Activated CD8-positive, alpha-beta T cell treated with anti-CD3 and anti-CD28 coated beads for 36 hours (primary cell): ENCODE measurements at regions not wholly inside any gene's neighbourhood (a gene's known extent, or its start where the extent isn't known, plus 50 kb on each side); places are given as distances from the start of the nearest gene placed in this dataset.

Source experiments
- ATAC-seq: fragments of 200-7000 bp; cut with Tn5 transposase; one replicate; pipeline ENCODE4 v1.10.0; 2021; ENCODE audit warnings: mild to moderate bottlenecking, moderate library complexity
- CTCF ChIA-PET: fragments of 350-600 bp; sonication (Branson Sonifier 250); formaldehyde crosslinking; loops from one replicate; lab custom pipeline; 2021; ENCODE audit warnings: antibody characterized with exemption; lab: Charles Lee
- POLR2A ChIA-PET: fragments of 350-600 bp; sonication (Branson Sonifier 250); formaldehyde crosslinking; loops from one replicate; lab custom pipeline; 2021; ENCODE audit warnings: antibody characterized with exemption; lab: Charles Lee
- DNase-seq: peaks from one replicate; pipeline ENCODE4 v3.0.0-alpha.2; 2020
- H3K27ac Mint-ChIP-seq: one replicate; pipeline ENCODE4 v1.8.0; 2021; ENCODE audit warnings: mild to moderate bottlenecking, mixed read lengths
- H3K27me3 Mint-ChIP-seq: one replicate; pipeline ENCODE4 v1.8.0; 2021; ENCODE audit warnings: mixed read lengths
- H3K36me3 Mint-ChIP-seq: one replicate; pipeline ENCODE4 v1.8.0; 2021; ENCODE audit warnings: low read depth, mixed read lengths
- H3K4me1 Mint-ChIP-seq: one replicate; pipeline ENCODE4 v1.8.0; 2021; ENCODE audit warnings: low read depth, mixed read lengths
- H3K4me3 Mint-ChIP-seq: one replicate; pipeline ENCODE4 v1.8.0; 2021; ENCODE audit warnings: mild to moderate bottlenecking, moderate library complexity, mixed read lengths
- H3K9me3 Mint-ChIP-seq: one replicate; pipeline ENCODE4 v1.8.0; 2021; ENCODE audit warnings: mixed read lengths
- CTCF ChIP-seq: fragments of 200-600 bp; IDR thresholded peaks from one replicate; pipeline ENCODE4 v1.8.0; 2022; ENCODE audit warnings: antibody characterized with exemption, mild to moderate bottlenecking
- intact Hi-C: fragments of 100-400 bp; cut with micrococcal nuclease; formaldehyde crosslinking; loops from one replicate; pipeline ENCODE4 v1.10.0; 2022

DNA sequence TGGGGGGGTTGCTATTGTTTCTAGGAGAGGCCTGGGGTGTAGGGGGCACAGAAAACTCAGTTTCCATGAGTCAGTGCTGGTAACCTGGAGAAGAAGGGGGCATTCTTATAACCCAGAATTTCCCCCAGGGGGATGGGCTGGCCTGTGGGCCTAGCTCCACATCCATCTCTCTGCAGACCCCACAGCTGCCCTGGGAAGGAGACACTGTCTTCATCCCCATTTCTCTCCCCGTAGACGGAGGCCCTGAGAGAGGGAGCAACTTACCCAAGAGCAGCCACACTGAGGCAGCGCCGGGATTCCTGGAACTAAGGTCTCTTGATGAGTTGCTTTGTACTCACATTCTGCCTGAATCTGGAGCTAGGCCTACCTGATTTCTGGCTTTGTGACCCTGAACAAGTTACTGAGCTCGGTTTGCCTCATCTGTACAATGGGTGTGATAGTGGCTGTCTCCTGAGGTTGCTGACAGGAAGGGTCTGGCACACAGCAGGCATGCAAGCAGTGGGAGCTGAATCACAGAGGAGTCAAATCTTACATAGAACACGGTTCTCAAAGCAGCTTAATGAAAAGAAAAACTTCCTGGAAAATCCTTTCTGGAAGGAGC lies 55.0 kb upstream of the LCTL start:
- ATAC-seq (no peak), DNase-seq (no peak)
- POLR2A ChIA-PET: no interaction called here
- H3K36me3 Mint-ChIP-seq: no peaks in the 10 kb centered on the region
- H3K4me3 Mint-ChIP-seq: no peak overlapping the region
- TF ChIP-seq CTCF: no peak
- H3K9me3 Mint-ChIP-seq: no peaks in the 10 kb centered on the region
- H3K4me1 Mint-ChIP-seq: no peaks in the 10 kb centered on the region
- CTCF ChIA-PET: interaction anchor here (1.2 to 1.3 kb wide), 2 partner anchors 17 to 231 kb away, joined by 3 read pairs; no protein-coding TSS in a partner anchor
- intact Hi-C loops: no loop called here
- peaks cover 17% of the 10 kb centered on the region for H3K27me3 Mint-ChIP-seq
- no peak overlapping the region for H3K27ac Mint-ChIP-seq

- DNase-seq (no peak), ATAC-seq (no peak)
- ChIA-PET POLR2A (no interaction called here), CTCF (interaction anchor here (1.2 kb wide), 1 partner anchor 230 kb away, joined by 3 read pairs; no protein-coding TSS in a partner anchor)
- no peak for TF ChIP-seq CTCF
- H3K27ac Mint-ChIP-seq: no peak overlapping the region
- H3K4me1 Mint-ChIP-seq: no peaks in the 10 kb centered on the region
- no peak overlapping the region for H3K4me3 Mint-ChIP-seq
- intact Hi-C loops: no loop called here
- H3K9me3 Mint-ChIP-seq: no peaks in the 10 kb centered on the region
- H3K36me3 Mint-ChIP-seq: no peaks in the 10 kb centered on the region
- peaks cover 17% of the 10 kb centered on the region for H3K27me3 Mint-ChIP-seq
These were observed 56.0 kb upstream of the LCTL start for GRCh38 chr15:66621491-66622467.

DNA sequence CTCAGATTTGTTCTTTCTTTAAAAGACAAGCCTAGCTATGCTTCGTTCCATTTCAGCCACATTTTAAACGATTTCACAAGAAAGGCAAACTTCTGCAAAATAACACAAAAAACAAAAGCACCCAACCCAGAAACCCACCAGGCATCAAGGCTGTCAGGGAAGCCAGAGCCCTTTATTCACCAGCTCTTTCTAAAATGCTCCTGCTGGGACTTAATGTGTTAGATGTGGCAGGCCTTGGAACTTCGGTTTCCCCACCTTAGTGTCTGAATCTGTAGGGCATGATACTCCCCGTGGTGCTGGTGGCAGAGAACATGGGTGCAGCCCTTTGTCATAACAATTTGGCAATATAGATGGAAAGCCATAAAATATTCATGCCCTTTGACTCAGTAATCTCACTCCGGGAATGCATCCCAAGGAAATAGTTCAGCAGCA lies 56.8 kb upstream of the LCTL start:
- no peak for TF ChIP-seq CTCF
- DNase-seq (no peak), ATAC-seq (no peak)
- Mint-ChIP-seq H3K9me3 (no peaks in the 10 kb centered on the region), H3K4me1 (no peaks in the 10 kb centered on the region), H3K27ac (no peak overlapping the region), H3K27me3 (peaks cover 17% of the 10 kb centered on the region), H3K36me3 (no peaks in the 10 kb centered on the region), H3K4me3 (no peak overlapping the region)
- intact Hi-C loops: no loop called here
- ChIA-PET POLR2A (no interaction called here), CTCF (no interaction called here)

- Mint-ChIP-seq H3K9me3 (no peaks in the 10 kb centered on the region), H3K27ac (no peak overlapping the region)
- no peak for TF ChIP-seq CTCF
These were observed 58.1 kb upstream of the LCTL start for GRCh38 chr15:66623801-66624453.

More at GRCh38 chr15:66623801-66624453, 58.1 kb upstream of the LCTL start:
- Mint-ChIP-seq H3K36me3 (no peaks in the 10 kb centered on the region), H3K27me3 (peaks cover 17% of the 10 kb centered on the region), H3K4me1 (no peaks in the 10 kb centered on the region), H3K4me3 (no peak overlapping the region)
- POLR2A ChIA-PET: interaction anchor here (0.8 kb wide), 1 partner anchor 234 kb away, joined by 3 read pairs; no protein-coding TSS in a partner anchor
- ATAC-seq (no peak), DNase-seq (no peak)
- CTCF ChIA-PET: interaction anchor here (0.9 kb wide), 3 partner anchors 20 to 229 kb away, joined by 3 to 4 read pairs (median 3); no protein-coding TSS in a partner anchor
- intact Hi-C loops: no loop called here
